HG02763 (cell line): ENCODE measurements at regions not wholly inside any gene's neighbourhood (a gene's known extent, or its start where the extent isn't known, plus 50 kb on each side); places are given as distances from the start of the nearest gene placed in this dataset.
"Not testable (repeated sequence)": the region's sequence is repeated elsewhere in the genome, so short reads cannot be mapped to it uniquely, and the experiment has no call there.

Experiments
- ATAC-seq: cut with Tn5 transposase; IDR thresholded peaks from one replicate; pipeline ENCODE4 v1.9.1; 2021; ENCODE audit warnings: mild to moderate bottlenecking, moderate library complexity; ENCODE audit not compliant: unreplicated experiment

DNA sequence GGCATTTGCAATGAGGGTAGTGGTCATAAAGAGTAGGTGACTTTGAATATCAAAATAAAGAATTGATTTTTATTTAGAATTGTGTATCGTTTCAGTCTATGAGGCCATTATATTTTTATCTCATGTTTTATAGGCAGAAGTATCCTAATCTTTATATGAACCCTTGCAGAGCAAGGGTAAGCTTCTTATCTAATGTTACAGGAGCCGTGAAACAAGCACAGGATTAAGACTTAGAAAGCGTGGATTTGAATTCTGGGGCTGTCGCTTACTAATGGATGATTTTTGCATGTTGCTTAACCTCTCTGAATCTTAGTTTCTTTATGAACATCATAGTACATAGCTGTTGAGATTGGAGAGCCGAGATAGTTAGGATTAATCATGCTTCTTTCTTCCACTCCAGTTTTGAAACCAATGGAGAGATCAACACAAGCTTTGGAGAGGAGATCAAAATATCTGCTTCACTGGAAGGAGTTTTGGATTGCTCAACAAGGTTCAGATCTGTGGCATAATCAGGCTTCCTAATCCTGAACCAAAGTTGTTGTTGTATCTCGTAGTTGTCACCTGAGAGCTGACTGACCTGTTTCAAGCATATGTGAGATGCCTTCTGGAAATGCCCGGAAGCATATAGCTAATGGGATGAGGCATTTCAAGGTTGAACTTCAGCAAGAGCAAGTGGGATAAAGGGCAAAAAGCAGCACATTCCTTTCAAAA lies 166.9 kb upstream of the GK2 start:
- ATAC-seq = no peak

- ATAC-seq = no peak
These were observed 155.2 kb upstream of the GK2 start for GRCh38 chr4:79563219-79563618.

DNA sequence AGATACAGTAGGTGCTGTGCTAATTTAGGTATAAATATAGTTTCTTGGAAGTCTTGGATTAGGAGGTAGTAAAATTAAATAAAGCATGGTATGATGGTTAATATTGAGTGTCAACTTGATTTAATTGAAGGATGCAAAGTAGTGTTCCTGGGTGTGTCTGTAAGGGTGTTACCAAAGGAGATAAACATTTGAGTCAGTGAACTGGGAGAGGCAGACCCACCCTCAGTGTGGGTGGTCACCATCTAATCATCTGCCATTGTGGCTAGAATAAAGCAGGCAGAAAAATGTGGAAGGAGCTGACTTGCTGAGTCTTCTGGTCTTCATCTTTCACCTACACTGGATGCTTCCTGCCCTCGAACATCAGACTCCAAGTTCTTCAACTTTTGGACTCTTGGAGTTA lies 153.7 kb upstream of the GK2 start:
- no peak for ATAC-seq

DNA sequence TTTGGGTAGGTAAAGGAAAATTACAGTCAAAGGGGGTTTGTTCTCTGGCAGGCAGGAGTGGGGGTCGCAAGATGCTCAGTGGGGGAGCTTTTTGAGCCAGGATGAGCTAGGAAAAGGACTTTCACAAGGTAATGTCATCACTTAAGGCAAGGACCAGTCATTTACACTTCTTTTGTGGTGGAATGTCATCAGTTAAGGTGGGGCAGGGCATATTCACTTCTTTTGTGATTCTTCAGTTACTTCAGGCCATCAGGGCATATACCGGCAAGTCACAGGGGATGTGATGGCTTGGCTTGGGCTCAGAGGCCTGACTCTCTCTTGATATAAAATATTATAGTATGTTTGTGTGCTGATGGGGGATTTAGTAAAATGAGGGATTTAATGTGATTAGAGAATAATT lies 151.4 kb upstream of the GK2 start:
- not testable (repeated sequence) for ATAC-seq

- ATAC-seq = no peak
These were observed 144.3 kb upstream of the GK2 start for GRCh38 chr4:79552311-79552710.

- ATAC-seq = no peak
These were observed 143.5 kb upstream of the GK2 start for GRCh38 chr4:79551555-79551954.

GRCh38 chr4:79547851-79548250 lies 139.8 kb upstream of the GK2 start:
- ATAC-seq = no peak

DNA sequence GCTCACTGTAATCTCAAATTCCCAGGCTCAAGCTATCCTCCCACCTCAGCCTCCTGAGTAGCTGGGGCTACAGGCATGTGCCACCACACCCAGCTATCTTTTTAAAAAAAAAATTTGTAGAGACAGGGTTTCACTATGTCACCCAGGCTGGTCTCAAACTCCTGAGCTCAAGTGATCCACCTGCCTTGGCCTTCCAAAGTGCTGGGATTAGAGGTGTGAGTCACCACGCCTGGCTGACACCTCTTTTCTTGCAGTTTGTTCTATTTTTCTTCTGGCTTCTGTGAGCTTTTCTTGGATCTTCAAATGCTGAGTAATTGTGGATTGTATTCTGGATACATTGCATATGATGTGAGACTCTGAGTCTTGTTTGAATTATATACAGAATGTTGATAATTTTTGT lies 137.3 kb upstream of the GK2 start:
- ATAC-seq = not testable (repeated sequence)

GRCh38 chr4:79540143-79540542 lies 132.1 kb upstream of the GK2 start:
- no peak for ATAC-seq

- ATAC-seq = no peak
These were observed 127.5 kb upstream of the GK2 start for GRCh38 chr4:79535516-79535915.

DNA sequence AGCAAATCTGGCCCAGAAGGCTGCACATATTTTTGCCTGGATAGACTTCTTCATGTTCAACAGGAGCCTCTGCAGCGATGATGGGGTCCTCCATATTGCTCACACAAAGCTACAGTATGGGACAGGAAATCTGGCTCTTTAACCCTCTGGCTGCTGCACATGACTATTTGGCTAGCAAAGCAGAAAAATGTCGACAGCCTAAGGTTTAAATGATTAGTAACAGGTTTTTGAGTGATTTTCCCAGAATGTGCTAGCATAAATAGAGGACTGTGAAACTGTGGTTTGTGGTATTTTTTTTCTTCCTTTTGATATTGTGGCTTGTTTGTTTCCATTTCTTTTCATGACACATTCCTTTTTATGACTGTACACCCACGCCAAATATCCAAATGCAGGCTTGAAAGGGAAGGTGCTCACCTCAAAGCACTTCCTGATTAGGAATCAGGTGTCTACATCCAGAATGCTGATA lies 120.2 kb upstream of the GK2 start:
- no peak for ATAC-seq

DNA sequence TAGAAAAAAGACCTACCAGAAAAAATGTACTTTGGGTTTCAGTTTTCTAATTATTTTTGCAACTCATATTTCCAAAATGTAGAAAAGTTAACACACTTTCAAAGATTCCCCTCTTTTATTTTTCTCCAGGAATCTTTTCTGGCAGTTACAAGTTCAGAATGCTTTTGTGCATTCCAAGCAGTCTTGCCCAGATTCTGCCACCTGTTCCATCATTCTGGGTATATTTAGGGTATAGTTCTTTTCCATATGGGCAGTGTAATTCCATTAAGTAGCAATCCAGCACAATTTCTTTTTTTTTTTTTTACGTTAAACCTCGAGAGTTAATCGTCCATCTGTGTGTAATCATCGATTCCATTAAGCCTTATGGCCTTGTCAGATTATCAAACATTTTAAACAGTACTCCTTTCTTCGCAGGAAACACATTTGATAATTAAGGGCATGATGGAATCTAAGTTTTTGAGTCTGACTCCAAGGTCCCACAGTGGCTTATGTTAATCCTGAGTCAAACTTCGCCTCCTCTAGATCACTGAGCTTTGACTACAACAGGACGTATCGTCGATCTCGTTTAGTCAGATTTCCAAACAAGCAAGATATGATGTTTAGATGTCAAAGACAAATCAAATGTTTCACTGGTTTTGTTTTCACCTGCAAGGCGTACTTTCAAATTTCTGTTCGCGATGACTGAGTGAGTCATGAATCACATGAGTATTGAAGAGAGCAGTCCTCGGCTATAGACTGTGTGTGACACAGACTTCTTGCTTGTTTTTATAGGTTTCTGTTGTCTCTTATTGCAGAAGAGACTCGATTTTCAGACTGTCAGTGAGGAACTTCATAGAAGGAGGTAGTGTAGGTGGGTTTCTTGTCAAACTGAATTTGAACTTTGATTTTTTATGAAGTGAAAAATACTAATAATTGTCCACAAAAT lies 118.9 kb upstream of the GK2 start:
- ATAC-seq = no peak

- no peak for ATAC-seq
These were observed 108.1 kb upstream of the GK2 start for GRCh38 chr4:79516114-79516513.

GRCh38 chr4:79514621-79515329 lies 106.7 kb upstream of the GK2 start:
- ATAC-seq = no peak

GRCh38 chr4:79513576-79513975 lies 105.5 kb upstream of the GK2 start:
- ATAC-seq = no peak

DNA sequence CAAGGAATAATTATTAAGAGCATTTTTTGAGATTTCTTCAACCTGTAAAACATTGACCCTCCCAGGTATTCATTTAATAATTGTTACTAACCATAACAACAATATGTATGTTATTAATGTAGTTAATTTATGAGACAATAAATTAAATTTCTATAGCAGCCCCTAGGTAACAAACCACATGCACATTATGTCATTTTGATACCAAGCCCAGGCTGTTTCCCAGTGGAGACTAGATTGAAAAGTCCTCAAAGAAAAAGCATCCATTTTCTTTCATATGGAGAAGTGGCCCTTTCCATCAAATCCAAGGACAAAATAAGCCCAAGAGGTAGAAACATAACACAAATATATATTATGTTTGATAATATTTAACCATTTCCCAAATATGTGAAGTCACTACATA lies 104.3 kb upstream of the GK2 start:
- no peak for ATAC-seq

DNA sequence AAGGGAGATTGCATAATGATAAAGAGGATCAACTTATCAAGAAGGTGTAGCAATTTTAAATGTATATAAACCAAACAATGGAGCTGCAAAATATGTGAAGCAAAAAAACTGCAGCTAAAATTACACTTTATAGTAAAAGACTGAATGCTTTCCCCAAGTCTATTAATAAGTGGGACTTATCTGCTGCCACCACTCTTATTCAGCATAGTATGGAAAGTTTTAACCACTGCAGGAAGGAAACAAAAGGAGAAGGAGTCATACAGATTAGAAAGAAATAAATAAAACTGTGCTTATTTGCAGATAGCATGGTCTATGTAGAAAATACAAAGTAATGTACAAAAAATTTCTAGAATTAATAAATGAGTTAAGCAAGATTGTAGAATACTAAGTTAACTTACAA lies 94.1 kb upstream of the GK2 start:
- no peak for ATAC-seq

DNA sequence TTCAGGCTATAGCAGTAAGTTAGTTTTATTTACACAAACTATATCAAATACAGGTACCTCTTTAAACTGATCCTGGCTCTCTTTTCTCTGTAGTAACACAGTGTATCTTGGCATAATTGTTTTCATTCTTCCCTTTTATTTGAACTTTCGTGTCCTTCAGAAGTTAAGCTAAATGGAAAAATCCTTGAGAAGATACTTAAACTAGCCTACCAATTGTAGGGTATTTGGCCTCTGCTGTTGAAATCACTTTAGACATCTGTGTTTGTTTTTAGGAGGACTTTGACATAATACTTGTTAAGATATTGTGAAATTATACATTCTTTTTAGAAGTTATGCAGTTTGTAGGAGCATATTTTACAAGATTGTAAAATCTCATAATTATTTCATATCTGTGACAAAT lies 90.3 kb upstream of the GK2 start:
- ATAC-seq = no peak

DNA sequence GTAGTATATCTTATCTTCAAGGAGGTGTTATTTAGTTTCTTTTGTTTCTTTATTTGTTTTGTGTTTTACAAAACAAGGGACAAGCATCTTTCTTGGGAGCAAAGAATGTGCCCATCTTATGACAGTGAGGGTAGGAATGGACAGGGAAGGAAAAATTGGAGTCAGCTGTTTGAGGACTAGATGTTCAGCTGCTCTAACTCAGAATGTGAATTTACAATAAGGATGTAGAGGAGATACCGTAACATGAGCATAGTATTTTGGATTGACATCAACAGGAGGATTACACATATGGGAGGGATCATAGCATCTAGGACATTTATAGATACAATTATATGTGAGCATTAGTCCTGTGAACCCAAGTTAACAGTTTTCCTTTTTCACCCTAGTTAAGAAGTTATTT lies 89.0 kb upstream of the GK2 start:
- ATAC-seq = no peak

GRCh38 chr4:79495447-79495846 lies 87.4 kb upstream of the GK2 start:
- no peak for ATAC-seq

DNA sequence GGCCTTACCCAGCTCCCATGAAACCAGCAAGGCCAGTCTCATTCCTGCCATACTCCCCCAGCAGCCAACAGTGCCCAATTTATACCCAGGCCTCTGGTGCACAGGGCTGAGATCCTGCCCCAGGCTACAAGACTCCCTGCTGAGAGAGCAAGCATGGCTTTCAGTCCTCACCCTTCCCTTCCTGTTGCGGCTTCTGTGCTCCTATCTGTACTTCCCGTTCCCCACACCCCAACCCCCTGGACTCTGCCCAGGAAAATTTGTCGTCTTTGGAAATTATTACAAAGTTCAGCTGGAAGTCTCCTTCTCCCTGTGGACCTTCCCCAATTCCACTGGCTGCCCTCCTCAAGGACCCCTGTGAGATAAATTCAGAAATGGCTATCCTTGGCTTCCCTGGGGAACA lies 84.1 kb upstream of the GK2 start:
- ATAC-seq = no peak

DNA sequence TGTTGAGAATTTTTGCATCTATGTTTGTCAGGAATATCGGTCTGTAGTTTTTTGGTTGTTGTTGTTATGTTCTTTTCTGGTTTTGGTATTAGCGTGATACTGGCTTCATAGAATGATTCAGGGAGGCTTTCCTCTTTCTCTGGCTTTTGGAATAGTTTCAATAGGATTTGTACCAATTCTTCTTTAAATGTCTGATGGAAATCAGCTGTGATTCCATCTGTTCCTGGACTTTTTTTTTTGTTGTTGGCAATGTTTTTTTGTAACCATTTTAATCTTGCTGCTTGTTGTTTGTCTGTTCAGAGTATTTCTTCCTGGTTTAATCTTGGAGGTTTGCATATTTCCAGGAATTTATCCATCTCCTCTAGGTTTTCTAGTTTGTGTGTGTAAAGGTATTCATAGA lies 81.5 kb upstream of the GK2 start:
- no peak for ATAC-seq
